ENCODE measurements at regions not wholly inside any gene's neighbourhood (a gene's known extent, or its start where the extent isn't known, plus 50 kb on each side); places are given as distances from the start of the nearest gene placed in this dataset.

DNA sequence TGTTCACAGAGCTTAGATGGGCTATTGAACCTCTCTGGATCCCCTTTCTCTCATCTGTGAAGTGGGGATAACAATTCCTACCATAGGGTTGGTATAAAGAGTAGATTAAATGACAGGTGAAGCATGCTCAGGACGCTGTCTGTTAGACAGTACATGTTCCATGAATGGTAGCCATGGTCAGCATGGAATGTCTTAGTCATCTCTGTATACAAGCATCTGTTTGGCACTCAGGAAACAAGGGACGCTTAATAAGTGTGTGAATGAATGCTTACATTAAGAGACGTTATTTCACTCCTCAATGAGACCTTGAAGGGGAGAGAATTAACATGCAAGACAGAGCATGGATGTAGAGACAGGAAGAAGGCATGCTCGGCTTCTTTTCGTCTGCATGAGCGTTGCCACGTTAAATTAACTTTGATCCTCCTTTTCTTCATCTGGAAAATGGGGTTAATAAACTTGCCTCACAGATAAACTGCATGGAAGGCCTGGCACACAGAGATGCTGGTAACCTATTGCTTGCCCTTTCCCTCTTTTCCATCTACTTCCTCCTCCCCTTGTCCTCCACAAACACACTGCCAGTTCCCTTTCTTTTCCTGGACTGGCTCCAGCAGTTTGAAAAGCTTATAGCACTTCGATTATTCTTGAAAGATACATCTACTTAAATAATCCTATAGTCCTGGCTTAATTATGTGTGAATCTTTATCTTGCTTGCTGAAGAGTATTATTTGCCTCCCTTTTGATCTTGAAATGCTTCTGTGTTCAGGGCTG, 267.2 kb upstream of the MTNR1B start:
- peaks cover 4% of the 10 kb centered on the region for H3K36me3 ChIP-seq (ENCODE audit: insufficient read depth, low read length)
- no peak overlapping the region for H3K9ac ChIP-seq (ENCODE audit: low read length)
- H4K20me1 ChIP-seq (ENCODE audit: insufficient read depth), result no peaks in the 10 kb centered on the region
- H3K79me2 ChIP-seq (replicated peaks; ENCODE audit: insufficient read depth, low read length), result no peaks in the 10 kb centered on the region
- H2AFZ ChIP-seq (ENCODE audit: low read depth, low read length), result no peak overlapping the region
- H3K9me2 ChIP-seq (ENCODE audit: insufficient read depth, low read length), result no peaks in the 10 kb centered on the region
- H3F3A ChIP-seq (ENCODE audit: insufficient read depth, low read length, poor library complexity, severe bottlenecking), result no peaks in the 10 kb centered on the region
- H3K4me3 ChIP-seq (ENCODE audit: low read length), result no peak overlapping the region
- no peak overlapping the region for H3K27ac ChIP-seq (ENCODE audit: low read length)
- H3K27me3 ChIP-seq (ENCODE audit: insufficient read depth, low read depth, low read length), result no peaks in the 10 kb centered on the region
- H3K9me3 ChIP-seq (ENCODE audit: low read length), result no peaks in the 10 kb centered on the region
- TF ChIP-seq POLR2AphosphoS5 (IDR thresholded peaks at IDR 0.05) (no peak), MXI1 (conservative IDR thresholded peaks at IDR 0.05; ENCODE audit: poor library complexity, severe bottlenecking) (no peak), EP300 (conservative IDR thresholded peaks at IDR 0.05; ENCODE audit: poor library complexity, severe bottlenecking) (no peak), SMC3 (conservative IDR thresholded peaks at IDR 0.05; ENCODE audit: poor library complexity) (no peak), EZH2 (IDR thresholded peaks at IDR 0.05; ENCODE audit: borderline replicate concordance, insufficient read depth, low read length, poor library complexity, severe bottlenecking) (no peak), TAF1 (IDR thresholded peaks at IDR 0.05; ENCODE audit: low read depth) (no peak), RAD21 (conservative IDR thresholded peaks at IDR 0.05) (no peak)
- TF ChIP-seq, protein P1, sequence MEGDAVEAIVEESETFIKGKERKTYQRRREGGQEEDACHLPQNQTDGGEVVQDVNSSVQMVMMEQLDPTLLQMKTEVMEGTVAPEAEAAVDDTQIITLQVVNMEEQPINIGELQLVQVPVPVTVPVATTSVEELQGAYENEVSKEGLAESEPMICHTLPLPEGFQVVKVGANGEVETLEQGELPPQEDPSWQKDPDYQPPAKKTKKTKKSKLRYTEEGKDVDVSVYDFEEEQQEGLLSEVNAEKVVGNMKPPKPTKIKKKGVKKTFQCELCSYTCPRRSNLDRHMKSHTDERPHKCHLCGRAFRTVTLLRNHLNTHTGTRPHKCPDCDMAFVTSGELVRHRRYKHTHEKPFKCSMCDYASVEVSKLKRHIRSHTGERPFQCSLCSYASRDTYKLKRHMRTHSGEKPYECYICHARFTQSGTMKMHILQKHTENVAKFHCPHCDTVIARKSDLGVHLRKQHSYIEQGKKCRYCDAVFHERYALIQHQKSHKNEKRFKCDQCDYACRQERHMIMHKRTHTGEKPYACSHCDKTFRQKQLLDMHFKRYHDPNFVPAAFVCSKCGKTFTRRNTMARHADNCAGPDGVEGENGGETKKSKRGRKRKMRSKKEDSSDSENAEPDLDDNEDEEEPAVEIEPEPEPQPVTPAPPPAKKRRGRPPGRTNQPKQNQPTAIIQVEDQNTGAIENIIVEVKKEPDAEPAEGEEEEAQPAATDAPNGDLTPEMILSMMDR (IDR thresholded peaks at IDR 0.05; ENCODE audit: poor library complexity, severe bottlenecking), result no peak
- TF ChIP-seq, protein P2, sequence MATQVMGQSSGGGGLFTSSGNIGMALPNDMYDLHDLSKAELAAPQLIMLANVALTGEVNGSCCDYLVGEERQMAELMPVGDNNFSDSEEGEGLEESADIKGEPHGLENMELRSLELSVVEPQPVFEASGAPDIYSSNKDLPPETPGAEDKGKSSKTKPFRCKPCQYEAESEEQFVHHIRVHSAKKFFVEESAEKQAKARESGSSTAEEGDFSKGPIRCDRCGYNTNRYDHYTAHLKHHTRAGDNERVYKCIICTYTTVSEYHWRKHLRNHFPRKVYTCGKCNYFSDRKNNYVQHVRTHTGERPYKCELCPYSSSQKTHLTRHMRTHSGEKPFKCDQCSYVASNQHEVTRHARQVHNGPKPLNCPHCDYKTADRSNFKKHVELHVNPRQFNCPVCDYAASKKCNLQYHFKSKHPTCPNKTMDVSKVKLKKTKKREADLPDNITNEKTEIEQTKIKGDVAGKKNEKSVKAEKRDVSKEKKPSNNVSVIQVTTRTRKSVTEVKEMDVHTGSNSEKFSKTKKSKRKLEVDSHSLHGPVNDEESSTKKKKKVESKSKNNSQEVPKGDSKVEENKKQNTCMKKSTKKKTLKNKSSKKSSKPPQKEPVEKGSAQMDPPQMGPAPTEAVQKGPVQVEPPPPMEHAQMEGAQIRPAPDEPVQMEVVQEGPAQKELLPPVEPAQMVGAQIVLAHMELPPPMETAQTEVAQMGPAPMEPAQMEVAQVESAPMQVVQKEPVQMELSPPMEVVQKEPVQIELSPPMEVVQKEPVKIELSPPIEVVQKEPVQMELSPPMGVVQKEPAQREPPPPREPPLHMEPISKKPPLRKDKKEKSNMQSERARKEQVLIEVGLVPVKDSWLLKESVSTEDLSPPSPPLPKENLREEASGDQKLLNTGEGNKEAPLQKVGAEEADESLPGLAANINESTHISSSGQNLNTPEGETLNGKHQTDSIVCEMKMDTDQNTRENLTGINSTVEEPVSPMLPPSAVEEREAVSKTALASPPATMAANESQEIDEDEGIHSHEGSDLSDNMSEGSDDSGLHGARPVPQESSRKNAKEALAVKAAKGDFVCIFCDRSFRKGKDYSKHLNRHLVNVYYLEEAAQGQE (IDR thresholded peaks at IDR 0.05; ENCODE audit: borderline replicate concordance), result no peak
- no peak overlapping the region for H3K4me2 ChIP-seq (ENCODE audit: low read length)

DNA sequence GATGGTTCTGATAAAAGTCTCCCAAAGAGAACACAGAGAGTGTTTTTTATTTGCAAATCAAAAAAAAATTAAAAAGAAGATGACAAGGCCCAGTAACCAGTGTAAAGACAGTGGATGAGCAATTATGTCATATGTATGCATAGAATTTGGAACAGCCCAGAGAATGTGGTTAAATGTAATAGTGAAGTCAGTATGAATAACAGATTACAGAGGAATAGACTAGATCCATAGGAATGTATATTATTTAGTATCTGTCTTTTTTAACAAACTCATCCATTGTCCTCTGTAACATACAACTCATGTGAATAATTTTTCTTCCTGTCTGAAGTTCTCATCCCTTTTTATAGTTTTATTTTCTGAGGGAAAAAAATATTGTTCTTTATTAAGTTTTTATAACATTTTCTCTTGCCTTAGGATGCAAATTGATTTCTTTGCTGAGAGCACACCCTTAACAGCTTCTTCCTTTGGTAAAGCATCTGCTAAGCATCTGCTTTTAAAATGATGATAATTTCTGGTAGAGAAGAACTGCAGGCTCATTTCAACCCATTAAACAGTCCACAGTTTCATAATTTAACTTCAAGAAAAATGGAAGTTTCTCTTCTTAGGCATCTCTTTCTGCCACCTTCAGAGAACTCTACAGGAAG, 266.5 kb upstream of the MTNR1B start:
- no peak overlapping the region for H3K27ac ChIP-seq (ENCODE audit: low read length)
- no peak overlapping the region for H3K4me3 ChIP-seq (ENCODE audit: low read length)
- no peak overlapping the region for H3K9ac ChIP-seq (ENCODE audit: low read length)
- TF ChIP-seq RAD21 (conservative IDR thresholded peaks at IDR 0.05), result no peak
- TF ChIP-seq, protein P2 (IDR thresholded peaks at IDR 0.05; ENCODE audit: borderline replicate concordance), result no peak
- TF ChIP-seq EZH2 (IDR thresholded peaks at IDR 0.05; ENCODE audit: borderline replicate concordance, insufficient read depth, low read length, poor library complexity, severe bottlenecking), result no peak
- no peak for TF ChIP-seq SMC3 (conservative IDR thresholded peaks at IDR 0.05; ENCODE audit: poor library complexity)
- no peak for TF ChIP-seq POLR2AphosphoS5 (IDR thresholded peaks at IDR 0.05)
- TF ChIP-seq, protein P1 (IDR thresholded peaks at IDR 0.05; ENCODE audit: poor library complexity, severe bottlenecking), result no peak
- TF ChIP-seq MXI1 (conservative IDR thresholded peaks at IDR 0.05; ENCODE audit: poor library complexity, severe bottlenecking), result no peak
- no peak for TF ChIP-seq EP300 (conservative IDR thresholded peaks at IDR 0.05; ENCODE audit: poor library complexity, severe bottlenecking)
- TF ChIP-seq TAF1 (IDR thresholded peaks at IDR 0.05; ENCODE audit: low read depth), result no peak
- H3F3A ChIP-seq (ENCODE audit: insufficient read depth, low read length, poor library complexity, severe bottlenecking), result no peaks in the 10 kb centered on the region
- H3K9me3 ChIP-seq (ENCODE audit: low read length), result no peaks in the 10 kb centered on the region
- H4K20me1 ChIP-seq (ENCODE audit: insufficient read depth), result no peaks in the 10 kb centered on the region
- no peak overlapping the region for H2AFZ ChIP-seq (ENCODE audit: low read depth, low read length)
- no peaks in the 10 kb centered on the region for H3K79me2 ChIP-seq (replicated peaks; ENCODE audit: insufficient read depth, low read length)
- no peak overlapping the region for H3K4me2 ChIP-seq (ENCODE audit: low read length)
- peaks cover 4% of the 10 kb centered on the region for H3K36me3 ChIP-seq (ENCODE audit: insufficient read depth, low read length)
- H3K9me2 ChIP-seq (ENCODE audit: insufficient read depth, low read length), result no peaks in the 10 kb centered on the region
- H3K27me3 ChIP-seq (ENCODE audit: insufficient read depth, low read depth, low read length), result no peaks in the 10 kb centered on the region

Measured in neural cell (in vitro differentiated cells).